AG09319 (cell line): ENCODE measurements at regions not wholly inside any gene's neighbourhood (a gene's known extent, or its start where the extent isn't known, plus 50 kb on each side); places are given as distances from the start of the nearest gene placed in this dataset.

Experiments
- DNase-seq: peaks from one replicate; pipeline ENCODE4 v3.0.0-alpha.2; 2010; ENCODE audit warnings: low read depth; ENCODE audit errors: extremely low read depth
- TF ChIP-seq, protein P1 (sequence below): IDR thresholded peaks from 2 replicates; pipeline ENCODE4 v1.5.1; 2011; ENCODE audit warnings: low read depth, mild to moderate bottlenecking, inconsistent platforms, low read length, moderate library complexity

DNA sequence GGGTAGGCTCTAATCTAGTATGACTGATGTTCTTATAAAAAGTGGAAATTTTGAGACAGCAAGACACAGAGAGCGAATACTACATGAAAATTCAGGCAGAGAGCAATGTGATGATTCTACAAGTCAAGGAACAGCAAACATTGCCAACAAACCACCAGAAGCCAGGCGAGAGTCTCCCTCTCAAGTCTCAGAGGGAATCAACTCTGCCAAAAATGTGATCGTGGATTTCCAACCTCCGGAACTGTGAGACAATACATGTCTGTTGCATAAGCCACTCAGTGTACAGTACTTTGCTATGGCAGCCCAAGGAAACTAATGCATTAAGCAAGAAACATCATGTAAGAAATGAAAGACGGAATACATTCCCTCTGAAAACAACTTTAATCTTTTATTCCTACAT is 52.1 kb upstream of the CCNG1 start:
- DNase-seq: no peak
- TF ChIP-seq, protein P1, sequence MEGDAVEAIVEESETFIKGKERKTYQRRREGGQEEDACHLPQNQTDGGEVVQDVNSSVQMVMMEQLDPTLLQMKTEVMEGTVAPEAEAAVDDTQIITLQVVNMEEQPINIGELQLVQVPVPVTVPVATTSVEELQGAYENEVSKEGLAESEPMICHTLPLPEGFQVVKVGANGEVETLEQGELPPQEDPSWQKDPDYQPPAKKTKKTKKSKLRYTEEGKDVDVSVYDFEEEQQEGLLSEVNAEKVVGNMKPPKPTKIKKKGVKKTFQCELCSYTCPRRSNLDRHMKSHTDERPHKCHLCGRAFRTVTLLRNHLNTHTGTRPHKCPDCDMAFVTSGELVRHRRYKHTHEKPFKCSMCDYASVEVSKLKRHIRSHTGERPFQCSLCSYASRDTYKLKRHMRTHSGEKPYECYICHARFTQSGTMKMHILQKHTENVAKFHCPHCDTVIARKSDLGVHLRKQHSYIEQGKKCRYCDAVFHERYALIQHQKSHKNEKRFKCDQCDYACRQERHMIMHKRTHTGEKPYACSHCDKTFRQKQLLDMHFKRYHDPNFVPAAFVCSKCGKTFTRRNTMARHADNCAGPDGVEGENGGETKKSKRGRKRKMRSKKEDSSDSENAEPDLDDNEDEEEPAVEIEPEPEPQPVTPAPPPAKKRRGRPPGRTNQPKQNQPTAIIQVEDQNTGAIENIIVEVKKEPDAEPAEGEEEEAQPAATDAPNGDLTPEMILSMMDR: no peak

DNA sequence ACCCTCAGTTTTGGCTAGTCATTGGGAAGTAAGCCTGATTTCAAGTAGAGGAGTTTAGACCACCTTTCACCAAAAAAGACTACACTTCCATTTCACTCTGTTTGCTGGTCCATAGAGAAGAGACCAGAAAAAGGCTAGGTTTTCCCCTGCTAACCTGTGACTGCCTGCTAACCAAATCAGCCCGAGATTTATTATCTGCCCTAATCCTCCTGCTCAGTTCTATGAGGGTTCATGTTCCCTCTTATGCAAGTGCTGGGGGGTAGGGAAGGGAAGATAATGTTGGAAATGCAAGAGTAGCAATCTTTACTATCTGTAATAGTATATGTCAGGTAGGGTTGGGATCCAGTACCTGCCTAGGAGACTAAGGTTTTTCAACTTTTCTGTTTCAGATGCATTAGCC is 51.6 kb upstream of the CCNG1 start:
- TF ChIP-seq, protein P1: no peak
- DNase-seq: no peak

DNA sequence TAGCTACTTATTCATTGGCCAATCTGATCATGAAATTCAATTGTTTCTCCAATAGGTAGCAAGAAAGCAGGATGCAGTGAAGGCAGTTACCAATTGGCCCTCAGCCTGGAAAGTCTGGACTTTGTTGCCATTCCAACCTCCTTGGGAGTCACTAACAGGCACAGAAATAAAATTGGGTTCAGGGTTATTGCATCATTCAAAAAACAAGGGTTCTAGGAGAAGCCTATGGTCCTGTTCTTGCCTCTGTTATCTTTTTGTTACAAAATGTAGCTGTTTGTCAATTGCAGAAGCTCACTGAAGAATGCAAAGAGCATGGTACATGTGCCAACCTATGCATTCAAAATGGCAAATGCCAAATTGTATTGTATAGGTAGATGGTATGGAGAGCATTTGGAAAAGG is 51.0 kb upstream of the CCNG1 start:
- DNase-seq: no peak
- TF ChIP-seq, protein P1: no peak

DNA sequence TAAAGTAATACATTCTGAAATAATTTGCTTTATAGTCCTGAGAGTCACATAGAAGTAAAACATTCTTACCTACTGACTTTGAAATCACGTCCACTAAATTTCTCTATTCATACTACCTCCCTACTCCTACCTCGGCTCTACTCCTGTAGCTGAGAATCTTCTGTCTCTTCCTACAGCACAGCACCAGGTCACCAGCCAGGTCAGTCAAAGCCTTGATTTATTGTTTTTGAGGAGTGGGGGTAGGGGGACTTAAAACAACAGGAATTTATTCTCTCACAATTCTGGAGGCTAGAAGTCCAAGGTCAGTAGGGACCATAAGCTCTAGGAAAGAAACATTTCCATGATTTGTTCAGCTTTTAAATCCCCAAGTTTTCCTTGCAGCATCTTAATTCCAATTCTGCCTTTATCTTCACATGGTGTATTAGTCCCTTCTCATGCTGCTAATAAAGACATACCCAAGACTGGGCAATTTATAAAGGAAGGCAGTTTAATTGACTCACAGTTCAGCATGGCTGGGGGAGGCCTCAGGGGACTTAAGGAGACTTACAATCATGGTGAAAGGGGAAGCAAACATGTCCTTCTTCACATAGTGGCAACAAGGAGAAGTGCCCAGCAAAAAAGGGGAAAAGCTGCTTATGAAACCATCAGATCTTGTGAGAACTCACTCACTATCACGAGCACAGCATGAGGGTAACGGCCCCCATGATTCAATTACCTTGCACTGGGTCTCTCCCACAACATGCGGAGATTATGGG is 49.6 kb upstream of the CCNG1 start:
- DNase-seq: no peak
- TF ChIP-seq, protein P1: no peak
